ENCODE measurements at regions not wholly inside any gene's neighbourhood (a gene's known extent, or its start where the extent isn't known, plus 50 kb on each side); places are given as distances from the start of the nearest gene placed in this dataset.

DNA sequence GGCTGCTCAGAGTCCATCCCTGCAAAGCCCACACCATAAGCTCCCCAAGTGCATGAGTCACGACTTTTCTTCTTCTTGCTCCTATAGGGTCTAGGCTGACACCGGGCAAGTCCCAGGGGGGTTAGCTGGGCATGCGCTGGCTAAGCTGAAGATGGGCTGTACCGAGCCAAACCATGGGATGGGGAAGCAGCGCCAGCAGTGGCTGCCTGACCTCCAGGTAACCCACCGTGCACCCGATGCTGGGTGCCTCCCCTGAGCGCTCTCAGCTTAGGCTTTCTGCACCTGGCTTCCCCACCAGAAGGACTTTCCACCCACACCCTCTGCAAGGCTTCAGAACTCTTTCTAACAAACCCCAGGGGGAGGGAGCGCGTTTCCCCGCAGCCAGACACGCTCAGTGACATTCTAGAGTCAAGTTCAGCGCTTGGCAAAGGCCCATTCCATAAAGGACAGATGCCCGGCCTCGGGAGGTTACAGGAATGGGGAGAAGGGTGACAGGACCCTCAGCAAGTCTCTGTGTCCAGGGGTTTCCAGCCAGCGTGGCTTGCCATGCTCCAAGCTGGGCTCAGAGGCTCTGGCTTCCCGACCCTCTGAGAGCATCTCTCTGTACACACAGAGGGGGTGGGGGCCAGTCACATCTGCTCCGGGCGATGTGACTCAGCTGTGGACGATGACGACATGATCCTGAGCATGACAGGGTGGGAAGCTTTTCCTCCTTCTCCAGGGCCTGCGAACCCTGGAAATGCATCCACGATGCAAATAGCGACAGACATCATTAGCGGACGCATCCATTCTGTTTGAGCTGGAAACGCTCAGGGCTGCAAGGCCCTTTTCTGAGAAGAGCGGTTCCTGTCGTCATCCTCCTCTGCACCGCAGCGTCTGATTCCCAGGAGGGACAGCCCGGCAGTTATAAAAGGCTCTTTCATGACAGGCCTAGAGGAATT, 107.8 kb downstream of the SIK1 start:
- FAIRE-seq = no peak
- no peak for DNase-seq (ENCODE audit: low spot score)

DNA sequence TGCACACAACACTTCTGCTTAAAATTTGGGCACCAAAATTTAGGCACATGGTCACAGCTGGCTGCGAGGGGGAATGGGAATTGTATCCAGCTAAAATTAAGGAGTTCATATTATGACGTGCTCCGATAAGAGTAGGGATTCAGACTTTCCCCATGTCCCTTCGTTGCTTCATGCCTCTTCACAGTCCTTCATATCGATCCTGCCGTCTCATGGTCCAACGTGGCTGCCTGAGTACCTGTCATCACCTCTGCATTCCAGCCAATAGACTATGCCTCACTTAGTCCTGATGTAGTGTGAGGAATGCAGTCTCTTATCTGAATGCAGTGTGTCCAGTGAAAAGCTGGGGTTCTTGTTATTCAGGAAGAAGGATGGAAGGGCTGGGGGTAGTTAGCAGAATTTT, 108.6 kb downstream of the SIK1 start:
- DNase-seq (ENCODE audit: low spot score) = no peak
- no peak for FAIRE-seq

DNA sequence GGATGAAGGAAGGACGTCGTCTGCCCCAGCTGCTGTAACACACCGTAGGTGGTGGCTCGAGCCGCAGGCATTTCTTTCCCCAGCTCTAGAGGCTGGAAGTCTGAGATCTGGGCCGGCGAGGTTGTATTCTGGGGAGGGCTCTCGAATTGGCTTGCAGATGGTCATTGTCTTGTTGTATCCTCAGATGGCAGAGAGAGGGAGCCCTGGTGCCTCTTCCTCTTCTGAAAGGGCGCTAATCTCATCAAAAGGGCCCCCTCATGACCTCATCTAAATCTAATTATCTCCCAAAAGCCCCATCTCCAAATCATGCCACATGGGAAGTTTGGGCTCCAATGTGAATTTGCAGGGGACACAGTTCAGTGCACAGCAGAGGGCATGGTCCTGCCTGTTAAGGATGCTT, 109.0 kb downstream of the SIK1 start:
- FAIRE-seq (no peak), DNase-seq (ENCODE audit: low spot score) (no peak)

DNA sequence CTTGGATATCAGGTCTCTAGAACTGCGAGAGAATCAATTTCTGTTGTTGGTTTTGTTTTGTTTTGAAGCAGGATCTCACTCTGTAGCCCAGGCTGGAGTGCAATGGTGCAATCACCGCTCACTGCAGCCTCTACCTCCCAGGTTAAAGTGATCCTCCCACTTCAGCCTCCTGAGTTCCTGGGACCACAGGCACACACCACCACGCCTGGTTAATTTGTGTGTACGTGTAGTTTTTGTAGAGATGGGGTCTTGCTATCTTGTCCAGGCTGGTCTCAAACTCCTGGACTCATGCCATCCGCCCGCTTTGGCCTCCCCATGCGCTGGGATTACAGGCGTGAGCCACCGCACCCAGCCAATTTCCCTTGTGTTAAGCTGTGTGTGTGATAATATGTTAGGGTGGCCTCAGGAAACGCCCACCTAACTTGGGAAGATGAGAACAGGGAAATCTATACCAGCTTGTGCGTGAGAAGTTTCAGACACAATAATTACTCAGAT, 109.6 kb downstream of the SIK1 start:
- no peak for FAIRE-seq
- DNase-seq (ENCODE audit: low spot score) = no peak

DNA sequence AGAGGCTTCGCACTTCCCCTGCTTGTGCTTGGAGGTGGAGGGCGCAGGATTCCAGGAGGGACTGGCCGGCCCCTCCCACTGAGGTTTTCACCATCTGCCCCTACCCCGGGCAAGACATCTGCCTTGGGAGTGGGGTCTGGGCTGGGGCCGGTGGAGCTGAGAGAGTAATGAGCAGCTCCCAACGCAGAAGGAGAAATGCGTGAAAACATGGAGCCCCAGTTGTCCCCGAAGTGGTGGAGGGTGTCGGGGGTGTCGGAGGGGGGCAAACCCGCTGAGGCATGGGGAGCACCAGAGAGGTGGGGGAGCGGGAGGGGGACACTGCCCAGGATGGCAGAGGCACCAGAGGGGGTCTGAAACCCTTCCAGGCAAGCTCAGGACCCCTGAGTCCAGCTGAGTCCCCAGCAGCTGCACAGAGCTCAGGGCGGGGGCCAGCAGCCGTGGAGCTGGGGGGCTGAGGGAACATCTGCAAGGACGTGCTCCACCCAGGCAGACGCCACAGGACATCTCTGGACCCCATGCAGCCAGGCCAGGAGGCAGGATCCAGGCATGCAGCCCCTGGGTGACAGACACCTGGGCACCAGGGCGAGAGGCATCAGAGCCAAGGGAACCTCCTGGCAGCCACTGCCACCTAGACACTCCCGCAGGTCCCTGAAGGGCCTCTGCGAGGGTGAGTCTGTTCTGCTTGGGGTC, 110.6 kb downstream of the SIK1 start:
- DNase-seq (ENCODE audit: low spot score) = no peak
- FAIRE-seq = no peak

DNA sequence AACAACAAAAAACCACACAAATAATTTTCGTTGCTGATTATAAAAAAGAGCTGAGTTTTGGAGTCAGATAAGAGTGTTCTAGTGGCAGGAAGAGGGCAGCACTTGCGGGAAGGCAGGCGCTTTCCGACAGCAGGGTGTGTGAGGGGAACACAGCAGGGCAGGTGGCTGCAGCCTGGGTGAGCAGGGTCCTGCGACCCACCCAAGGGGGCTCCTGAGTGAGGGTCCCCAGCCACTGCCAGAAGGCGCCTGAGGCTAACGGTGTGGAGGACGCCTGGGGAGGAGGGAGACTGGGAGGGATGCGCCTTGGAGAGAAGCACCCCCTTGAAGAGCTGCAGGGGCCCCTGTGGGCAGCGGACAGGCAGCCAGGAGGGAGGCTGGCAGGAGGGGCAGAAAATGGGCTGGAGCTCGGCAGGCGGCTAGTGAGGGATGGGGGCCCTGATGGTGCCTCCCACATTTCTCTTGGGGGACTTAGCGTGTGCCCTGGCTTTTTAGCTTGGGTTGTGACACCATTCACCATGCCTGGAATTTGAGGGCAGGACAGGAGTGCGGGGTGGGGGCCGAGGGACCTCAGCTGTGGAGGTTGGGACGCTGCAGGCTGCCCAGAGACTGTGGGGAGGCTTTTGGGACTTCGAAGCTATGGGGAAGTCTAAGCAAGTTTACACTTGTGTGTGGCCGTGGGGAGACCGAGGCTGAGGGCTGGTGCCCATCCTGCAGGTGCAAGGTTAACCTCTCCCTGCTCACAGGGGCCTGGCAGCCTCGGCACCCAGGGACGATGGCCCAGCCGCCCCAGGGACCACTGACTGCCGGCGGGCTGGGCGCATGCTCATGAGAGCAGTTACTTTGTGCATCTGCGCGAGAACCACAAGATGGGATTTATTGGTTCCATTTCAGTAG, 111.4 kb downstream of the SIK1 start:
- no peak for FAIRE-seq
- no peak for DNase-seq (ENCODE audit: low spot score)

DNA sequence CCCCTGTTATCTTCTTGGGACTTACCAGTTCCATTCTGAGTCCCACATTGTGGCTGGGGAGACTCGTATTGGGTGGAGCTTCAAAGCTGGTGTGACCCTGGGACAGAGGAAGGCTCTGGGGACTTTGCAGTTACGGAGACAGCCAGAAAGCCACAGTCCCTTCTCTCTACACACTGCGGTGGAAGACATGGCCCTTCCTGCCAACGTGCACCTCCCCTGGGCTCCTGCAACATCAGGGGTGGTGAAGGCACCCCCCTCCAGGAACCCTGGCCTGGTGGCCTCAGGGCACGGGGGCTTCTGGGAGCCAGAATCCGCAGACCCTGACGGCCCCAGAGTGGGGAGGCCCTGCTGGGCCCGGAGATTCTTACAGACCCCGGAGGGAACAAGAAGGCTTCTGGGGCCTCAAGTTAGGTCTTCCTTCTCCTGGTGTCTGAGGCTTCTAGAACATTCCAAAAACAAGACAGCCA, 113.0 kb downstream of the SIK1 start:
- no peak for DNase-seq (ENCODE audit: low spot score)
- FAIRE-seq = no peak

DNA sequence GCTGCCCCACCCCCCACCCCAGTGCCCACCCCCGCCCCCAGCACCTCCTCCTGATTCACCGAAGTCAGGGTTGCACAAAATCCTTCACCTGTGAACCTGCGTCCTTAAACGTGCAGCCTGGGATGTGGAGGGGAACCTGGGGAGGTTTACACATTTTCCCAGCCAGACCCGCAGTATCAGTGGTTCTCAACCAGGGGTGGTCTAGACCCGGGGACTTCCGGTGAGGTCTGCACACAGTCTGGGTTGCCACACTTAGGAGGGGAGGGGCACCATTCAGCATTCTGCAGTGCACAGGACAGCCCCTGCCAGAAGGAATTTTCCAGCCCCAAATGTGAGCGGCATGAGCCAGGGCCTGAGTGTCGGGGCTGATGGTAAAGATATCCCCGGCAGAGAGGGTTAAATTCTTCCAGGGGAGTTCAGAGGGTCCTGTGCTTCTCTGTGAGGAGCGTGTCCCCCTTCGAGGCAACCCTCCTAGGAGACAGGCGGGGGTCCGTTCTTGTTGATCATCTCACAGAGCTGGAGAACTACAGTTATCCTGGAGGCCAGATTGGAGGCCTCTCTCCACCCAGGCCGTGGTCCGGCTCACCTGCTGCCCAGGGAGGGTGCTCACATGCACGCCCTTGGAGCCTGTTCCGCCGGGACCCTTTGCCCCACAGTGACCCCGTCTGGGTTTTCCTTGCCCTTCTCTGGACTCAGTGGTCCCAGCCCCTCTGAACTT, 113.6 kb downstream of the SIK1 start:
- no peak for FAIRE-seq
- no peak for DNase-seq (ENCODE audit: low spot score)

DNA sequence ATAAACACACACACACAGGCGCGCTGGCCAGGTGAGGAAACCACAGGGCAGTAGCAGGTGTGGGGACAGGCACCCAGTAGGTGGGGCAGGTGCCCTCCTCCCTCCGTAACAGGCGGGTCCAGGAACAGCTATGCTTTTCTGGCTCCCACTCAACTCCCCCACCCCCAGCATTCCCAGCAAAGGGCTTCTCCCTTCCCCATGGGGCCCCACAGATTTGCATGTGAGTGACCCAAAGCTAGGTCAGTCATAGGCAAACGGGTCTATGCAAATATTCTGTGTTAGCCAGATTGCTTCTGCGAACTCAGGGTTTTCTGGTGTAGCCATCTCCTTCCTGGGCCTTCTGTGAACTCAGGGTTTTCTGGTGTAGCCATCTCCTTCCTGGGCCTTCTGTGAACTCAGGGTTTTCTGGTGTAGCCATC, 114.2 kb downstream of the SIK1 start:
- FAIRE-seq (no peak), DNase-seq (ENCODE audit: low spot score) (no peak)

DNA sequence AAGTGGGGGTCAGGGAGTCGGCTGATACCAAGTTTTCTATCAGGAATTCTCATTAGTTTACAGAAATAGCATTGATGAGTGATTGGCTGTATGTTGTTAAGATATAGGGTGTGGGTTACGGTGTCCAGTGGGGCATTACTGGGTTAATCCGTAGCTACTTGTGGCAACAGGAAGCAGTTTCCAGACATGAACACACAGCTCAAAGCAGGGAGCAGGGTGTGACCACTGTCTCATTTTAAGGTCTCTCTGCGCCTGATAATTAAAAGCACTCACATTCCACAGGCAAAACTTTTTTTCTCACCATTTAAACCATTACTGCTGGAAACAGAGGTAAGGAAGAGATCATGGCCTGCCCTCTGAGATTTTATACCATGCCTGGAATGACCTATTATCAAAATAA, 114.9 kb downstream of the SIK1 start:
- no peak for FAIRE-seq
- DNase-seq (ENCODE audit: low spot score) = no peak

DNA sequence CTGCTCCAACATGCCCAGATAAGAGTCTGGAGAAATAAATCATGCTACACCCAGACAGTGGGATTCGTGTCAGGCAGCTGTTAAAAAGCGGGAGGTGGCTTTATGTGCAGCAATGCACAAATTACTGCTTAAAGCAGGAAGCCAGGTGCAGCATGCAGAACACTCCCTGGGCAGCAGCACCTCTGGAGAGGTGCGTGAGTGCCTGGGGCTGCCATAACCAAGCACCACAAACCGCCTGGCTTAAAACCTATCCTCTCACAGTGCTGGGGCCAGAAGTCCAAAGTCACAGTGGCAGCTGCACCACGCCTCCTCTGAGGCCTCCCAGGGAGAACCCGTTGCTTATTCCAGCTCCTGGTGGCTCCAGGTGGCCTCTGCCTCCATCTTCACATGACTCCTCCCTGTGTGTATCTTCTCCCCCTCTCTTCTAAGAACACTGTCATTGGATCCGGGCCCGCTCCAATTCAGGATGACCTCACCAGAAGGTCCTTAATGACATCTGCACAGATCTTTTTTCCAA, 115.6 kb downstream of the SIK1 start:
- FAIRE-seq (no peak), DNase-seq (ENCODE audit: low spot score) (no peak)

DNA sequence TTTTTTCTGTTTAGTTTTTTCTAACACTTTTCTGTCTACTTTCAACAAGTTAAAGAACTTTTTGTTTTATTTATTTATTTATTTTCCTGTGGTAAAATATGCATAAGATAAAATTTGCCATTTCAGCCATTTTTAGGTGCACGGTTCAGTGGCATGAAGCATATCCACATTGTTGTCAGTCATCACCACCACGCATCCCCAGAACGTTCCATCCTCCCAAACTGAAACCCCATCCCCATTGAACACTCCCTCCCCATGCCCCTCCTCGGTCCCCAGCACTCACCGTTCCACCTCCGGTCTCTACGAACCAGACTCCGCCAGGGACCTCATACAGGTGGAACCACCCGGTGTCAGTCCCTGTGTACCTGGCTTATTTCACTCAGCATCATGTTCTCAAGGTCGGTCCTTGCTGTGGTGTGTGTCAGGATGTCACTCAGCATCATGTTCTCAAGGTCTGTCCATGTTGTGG, 118.1 kb downstream of the SIK1 start:
- FAIRE-seq = no peak
- DNase-seq (ENCODE audit: low spot score) = no peak

DNA sequence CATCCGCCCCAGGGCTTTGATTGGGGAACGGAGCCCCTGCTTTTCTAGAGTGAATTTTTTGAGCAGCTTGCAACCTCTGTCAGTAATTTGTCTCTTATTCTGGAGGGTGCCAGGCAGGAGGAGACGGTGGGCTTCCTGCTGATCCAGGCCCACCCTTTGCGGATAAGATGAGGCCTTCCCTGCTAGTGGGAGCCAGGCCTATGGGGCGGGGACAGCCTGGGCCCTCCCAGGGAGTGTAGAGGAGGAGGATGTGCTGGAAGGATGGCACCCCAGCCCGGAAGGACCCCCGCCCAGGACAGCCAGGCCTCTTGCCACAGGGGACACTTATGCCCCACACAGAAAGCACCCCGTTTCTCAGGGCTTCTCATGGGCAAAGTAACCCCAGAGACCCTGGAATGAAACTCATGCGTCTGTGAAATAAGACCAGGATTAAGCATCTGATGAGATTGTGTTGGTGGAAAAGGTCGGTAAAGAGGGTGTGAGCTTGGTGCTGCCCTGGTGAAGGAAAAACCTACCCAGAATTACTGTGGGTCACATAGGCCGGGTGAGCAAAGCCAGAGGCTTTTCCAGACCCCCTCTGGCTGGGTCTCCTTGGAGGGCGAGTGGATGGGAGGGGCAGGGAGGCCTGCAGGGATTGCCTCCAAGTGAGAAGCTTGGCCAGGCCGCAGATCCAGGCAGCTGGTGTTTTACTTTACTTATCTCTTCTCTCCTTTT, 118.7 kb downstream of the SIK1 start:
- FAIRE-seq (no peak), DNase-seq (ENCODE audit: low spot score) (no peak)

DNA sequence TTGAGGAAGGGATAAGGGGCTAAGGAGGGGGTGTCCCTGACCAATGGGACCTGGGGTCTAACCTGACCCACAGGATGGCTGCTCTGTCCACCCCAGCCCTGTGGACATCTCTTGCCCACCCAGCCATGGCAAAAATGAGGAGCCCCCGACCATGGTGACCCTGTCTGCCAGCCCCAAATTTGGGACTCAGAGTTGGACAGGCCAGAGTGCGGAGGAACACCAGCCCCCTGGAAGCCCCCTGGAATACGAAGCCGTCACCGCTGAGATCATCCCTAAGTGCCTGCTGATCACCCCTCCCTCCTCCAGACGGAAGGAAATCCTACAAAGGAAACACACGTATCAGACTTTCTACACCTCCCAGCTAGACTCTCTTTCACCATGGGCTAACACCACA, 119.3 kb downstream of the SIK1 start:
- no peak for FAIRE-seq
- DNase-seq (ENCODE audit: low spot score) = no peak

DNA sequence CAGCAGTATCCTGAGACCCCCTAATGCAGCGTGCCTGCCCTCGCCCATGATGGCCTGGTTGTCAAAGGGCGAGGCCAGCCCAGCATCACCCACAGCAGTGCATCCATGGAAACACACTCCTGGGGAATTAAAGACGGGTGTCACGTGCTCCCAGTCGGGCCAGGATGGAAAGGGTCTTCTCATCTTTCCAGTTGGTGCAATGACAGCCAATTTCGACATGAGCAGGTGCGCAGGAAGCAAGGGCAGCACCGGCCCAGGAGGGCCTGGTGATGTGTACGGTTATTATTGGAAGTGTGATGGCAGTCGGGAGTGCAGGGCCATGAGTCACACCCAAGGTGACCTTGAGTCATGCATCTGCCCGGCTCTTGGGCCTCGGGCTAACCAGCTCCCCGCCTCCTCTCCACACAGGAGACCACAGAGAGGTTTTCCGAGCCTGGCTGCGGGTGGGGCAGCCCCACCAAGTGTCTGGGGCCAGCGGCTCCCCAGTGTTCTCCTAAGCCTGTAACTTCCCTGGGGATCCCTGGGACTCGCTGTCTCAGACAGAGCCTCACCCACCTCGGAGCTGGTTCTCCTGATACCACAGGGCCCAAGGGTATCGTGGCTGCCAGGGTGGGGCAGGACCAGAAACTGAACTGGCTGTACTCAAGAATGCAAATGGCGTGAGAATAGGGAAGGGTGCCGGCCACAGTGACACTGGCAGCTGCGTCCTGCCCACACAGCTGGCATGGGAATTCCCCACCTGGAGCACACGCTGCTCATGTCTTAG, 119.8 kb downstream of the SIK1 start:
- FAIRE-seq = peak; percentile 75

DNA sequence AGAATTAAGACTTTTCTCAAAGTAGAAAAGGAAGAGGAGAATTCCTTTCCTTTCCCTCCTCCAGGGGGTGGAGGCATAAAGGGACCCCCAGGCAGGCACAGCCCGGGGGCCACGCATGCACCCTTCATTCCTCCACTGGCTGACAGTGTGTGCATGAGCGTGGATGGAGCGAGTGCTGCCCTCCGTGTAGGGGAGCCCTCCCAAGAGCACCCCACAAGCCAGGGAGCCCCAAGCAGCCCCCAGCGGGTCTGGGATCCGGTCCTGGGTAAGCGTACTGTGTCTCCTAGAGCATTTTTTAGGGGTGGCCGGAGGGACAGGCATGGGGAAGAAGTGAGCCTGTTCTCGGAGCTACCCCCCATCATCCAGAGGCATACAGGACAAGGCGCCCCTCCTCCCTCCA, 120.5 kb downstream of the SIK1 start:
- DNase-seq (ENCODE audit: low spot score) (no peak), FAIRE-seq (no peak)

More for the DNA sequence above, 119.8 kb downstream of the SIK1 start:
- DNase-seq (ENCODE audit: low spot score) = peak; percentile 83

DNA sequence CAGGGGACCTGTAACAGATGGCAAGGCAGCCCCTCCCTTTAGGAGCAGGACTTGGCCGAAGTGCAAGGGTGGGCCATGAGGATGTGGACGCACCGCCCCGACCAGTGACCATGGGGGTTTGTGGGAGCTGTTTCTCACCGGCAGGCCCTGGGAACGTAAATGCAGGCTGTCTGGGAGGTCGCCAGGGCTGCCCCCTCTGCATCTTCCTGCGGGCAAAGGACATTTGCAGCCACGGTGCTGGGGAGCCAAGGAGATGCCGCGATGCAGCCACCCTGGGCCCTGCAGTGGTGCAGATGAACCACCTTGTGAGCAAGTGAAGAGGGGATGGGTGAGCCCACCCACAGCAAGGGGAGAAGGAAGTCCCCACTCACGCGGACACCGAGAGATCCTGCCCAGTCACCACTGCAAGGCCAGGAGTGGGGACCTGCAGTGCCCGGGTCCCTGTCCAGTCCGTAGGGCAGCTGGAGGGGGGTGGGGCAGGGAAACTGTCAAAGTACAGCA, 121.1 kb downstream of the SIK1 start:
- DNase-seq (ENCODE audit: low spot score) (no peak), FAIRE-seq (no peak)

DNA sequence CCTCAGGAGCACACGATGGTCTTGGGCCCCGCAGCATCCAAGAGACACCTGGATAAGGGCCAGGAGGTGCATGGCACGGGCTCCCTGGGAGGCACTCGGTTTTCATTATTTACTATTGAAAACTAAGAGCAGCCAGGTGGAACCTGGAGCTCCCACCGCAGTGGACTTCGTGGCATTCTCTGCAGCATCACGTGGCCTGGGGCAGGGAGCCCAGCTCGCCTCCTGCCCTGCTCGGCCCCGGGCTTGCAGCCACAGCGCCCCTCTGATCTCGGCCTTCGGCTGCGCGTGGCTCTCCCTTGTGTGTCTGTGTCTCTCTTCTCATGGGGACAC, 121.6 kb downstream of the SIK1 start:
- DNase-seq (ENCODE audit: low spot score) (no peak), FAIRE-seq (no peak)

Measured in RCC 7860 (cell line).